GM12878 (cell line): ENCODE measurements at regions not wholly inside any gene's neighbourhood (a gene's known extent, or its start where the extent isn't known, plus 50 kb on each side); places are given as distances from the start of the nearest gene placed in this dataset.

Experiments
- ATAC-seq: fragments of 200-7000 bp; cut with Tn5 transposase; 3 replicates; pipeline ENCODE4 v1.9.1; 2020; ENCODE audit warnings: mild to moderate bottlenecking, moderate library complexity
- BruUV-seq: library from RNA; stranded (reverse); fragments of 400-500 nt; replicated peaks from 2 replicates; lab custom pipeline; 2021; lab: Mats Ljungman, UMichigan
- CTCF ChIA-PET: fragments of 300-600 bp; sonication (Branson Sonifier 250); formaldehyde crosslinking; extraction: SDS; loops from one replicate; lab custom pipeline; 2021; ENCODE audit warnings: inconsistent platforms; lab: Yijun Ruan, JAX
- POLR2A ChIA-PET: fragments of 350-600 bp; formaldehyde crosslinking; extraction: SDS; loops from one replicate; lab custom pipeline; 2021; ENCODE audit warnings: inconsistent platforms; lab: Charles Lee
- RAD21 ChIA-PET: fragments of 300-600 bp; sonication (Branson Sonifier 250); formaldehyde crosslinking; loops from one replicate; lab custom pipeline; 2023; ENCODE audit warnings: antibody characterized with exemption; ENCODE audit not compliant: unreplicated experiment; lab: Charles Lee
- SMC1A ChIA-PET: fragments of 300-600 bp; sonication (Branson Sonifier 250); formaldehyde crosslinking; loops from one replicate; lab custom pipeline; 2023; ENCODE audit not compliant: unreplicated experiment, uncharacterized antibody; lab: Charles Lee
- DNase-seq: peaks from one replicate; pipeline ENCODE4 v3.0.0-alpha.2; 2011; ENCODE audit warnings: low read depth, low spot score
- FAIRE-seq: peaks from 3 replicates; lab custom pipeline; 2011; peaks lifted over from hg19 to GRCh38; lab: Jason Lieb, UNC
- H2AFZ ChIP-seq: 2 replicates; pipeline ENCODE4 v1.6.0; 2011; ENCODE audit warnings: low read depth, low read length, control low read depth; ENCODE audit not compliant: control insufficient read depth
- H3K27ac ChIP-seq: 2 replicates; pipeline ENCODE4 v1.5.1; 2011; ENCODE audit warnings: control low read depth; ENCODE audit not compliant: control insufficient read depth, insufficient read depth
- H3K27me3 ChIP-seq, 2 experiments: replicated peaks in 1 of 2; 2 replicates each; pipeline versions ENCODE4 v1.6.0 to v1.6.1; 2011; ENCODE audit warnings: low read length in 1 of 2; ENCODE audit not compliant: control insufficient read depth in 2 of 2, insufficient read depth in 2 of 2
- H3K36me3 ChIP-seq, 2 experiments: 2 replicates each; pipeline ENCODE4 v1.5.1; 2011; ENCODE audit warnings: low read length in 1 of 2; ENCODE audit not compliant: control insufficient read depth in 2 of 2, insufficient read depth in 2 of 2
- H3K4me1 ChIP-seq: 2 replicates; pipeline ENCODE4 v1.6.1; 2011; ENCODE audit warnings: mild to moderate bottlenecking, low read length, moderate library complexity, mixed read lengths; ENCODE audit not compliant: control insufficient read depth, insufficient read depth
- H3K4me2 ChIP-seq: 2 replicates; pipeline ENCODE4 v1.6.0; 2011; ENCODE audit warnings: control low read depth; ENCODE audit not compliant: control insufficient read depth, insufficient read depth
- H3K4me3 ChIP-seq: fragments of 200-600 bp; sonication (generic); 2 replicates; pipeline ENCODE4 v1.5.1; 2016
- H3K79me2 ChIP-seq: 2 replicates; pipeline ENCODE4 v1.6.0; 2011; ENCODE audit warnings: low read length; ENCODE audit not compliant: control insufficient read depth, insufficient read depth
- H3K9ac ChIP-seq: 2 replicates; pipeline ENCODE4 v1.8.0; 2011; ENCODE audit warnings: low read length, control low read depth, mixed read lengths; ENCODE audit not compliant: control insufficient read depth, insufficient read depth
- H3K9me3 ChIP-seq: replicated peaks from 3 replicates; pipeline ENCODE4 v1.5.1; 2011; ENCODE audit warnings: mild to moderate bottlenecking, low read length; ENCODE audit not compliant: control insufficient read depth, insufficient read depth
- H4K20me1 ChIP-seq: 2 replicates; pipeline ENCODE4 v1.6.0; 2011; ENCODE audit not compliant: control insufficient read depth, insufficient read depth
- ETV6 ChIP-seq, 2 experiments: fragments of 450-650 bp in 1 of 2; IDR thresholded peaks in 1 of 2; conservative IDR thresholded peaks in 1 of 2; 2 replicates each; pipeline ENCODE4 v1.6.1; 2014; ENCODE audit warnings: antibody characterized with exemption in 1 of 2, borderline replicate concordance in 1 of 2, low read depth in 1 of 2, mild to moderate bottlenecking in 1 of 2, moderate library complexity in 1 of 2
- FOS ChIP-seq: IDR thresholded peaks from 3 replicates; pipeline ENCODE4 v1.6.1; 2011; ENCODE audit warnings: borderline replicate concordance; ENCODE audit not compliant: insufficient read length; ENCODE audit errors: extremely low read depth
- IRF3 ChIP-seq: fragments of 450-650 bp; IDR thresholded peaks from 2 replicates; pipeline ENCODE4 v1.6.1; 2014; ENCODE audit warnings: mild to moderate bottlenecking
- MEF2B ChIP-seq: fragments of 450-650 bp; IDR thresholded peaks from 2 replicates; pipeline ENCODE4 v1.6.1; 2018; ENCODE audit warnings: mild to moderate bottlenecking, moderate library complexity; ENCODE audit not compliant: partially characterized antibody, poor library complexity, severe bottlenecking
- MXI1 ChIP-seq: fragments of 150-350 bp; IDR thresholded peaks from 2 replicates; pipeline ENCODE4 v1.6.1; 2011; ENCODE audit warnings: low read depth, mild to moderate bottlenecking, inconsistent platforms, low read length, improper control_type of control experiment
- WGBS: methylation state at CpG from one replicate; pipeline ENCODE4 v1.1.6; 2016; ENCODE audit warnings: low lambda C conversion rate; ENCODE audit not compliant: insufficient replicate concordance, insufficient coverage; ENCODE audit errors: missing lambda C conversion rate; 5-methylcytosine and 5-hydroxymethylcytosine counted together
- in situ Hi-C: fragments of 300-500 bp; cut with MboI; formaldehyde crosslinking; loops from 9 replicates; pipeline ENCODE4 v1.14.3; 2018; ENCODE audit warnings: mixed read lengths
- intact Hi-C: fragments of 100-400 bp; cut with micrococcal nuclease; formaldehyde crosslinking; loops from one replicate; pipeline ENCODE4 v1.14.2; 2022; ENCODE audit not compliant: unreplicated experiment

GRCh38 chr7:1340461-1341360, 108.0 kb downstream of the UNCX start:
- 66% methylated on average over 29 of the region's 29 CpGs for WGBS
- no peak for TF ChIP-seq ETV6 (conservative IDR thresholded peaks at IDR 0.05 in 1 of 2, IDR thresholded peaks at IDR 0.05 in 1 of 2; ENCODE audit: borderline replicate concordance in 1 of 2, low read depth in 1 of 2)
- no peak for TF ChIP-seq MXI1
- TF ChIP-seq IRF3 = no peak
- TF ChIP-seq FOS = no peak
- no peak for TF ChIP-seq MEF2B
- RAD21 ChIA-PET = no interaction called here
- DNase-seq (no peak), FAIRE-seq (no peak), ATAC-seq (no peak)
- no peak overlapping the region for H3K9ac ChIP-seq
- in situ Hi-C loops (no loop called here), intact Hi-C loops (no loop called here)
- POLR2A ChIA-PET = no interaction called here
- H3K9me3 ChIP-seq = no peaks in the 10 kb centered on the region; the same call in 2 of the 3 replicates
- no peaks in the 10 kb centered on the region for H3K36me3 ChIP-seq
- no peak overlapping the region for H3K4me3 ChIP-seq
- BruUV-seq = no TSS peak
- SMC1A ChIA-PET = no interaction called here
- no peaks in the 10 kb centered on the region for H3K79me2 ChIP-seq
- H3K27me3 ChIP-seq = no peaks in the 10 kb centered on the region; a peak in 1 of 4 replicates
- no peaks in the 10 kb centered on the region for H3K4me1 ChIP-seq
- H3K27ac ChIP-seq = no peak overlapping the region
- CTCF ChIA-PET = no interaction called here
- no peaks in the 10 kb centered on the region for H4K20me1 ChIP-seq
- no peak overlapping the region for H2AFZ ChIP-seq
- H3K4me2 ChIP-seq = no peak overlapping the region
